IPS-18c (cell line): ENCODE measurements at regions not wholly inside any gene's neighbourhood (a gene's known extent, or its start where the extent isn't known, plus 50 kb on each side); places are given as distances from the start of the nearest gene placed in this dataset.
"Not testable (repeated sequence)": the region's sequence is repeated elsewhere in the genome, so short reads cannot be mapped to it uniquely, and the experiment has no call there.

ENCODE experiments used
- H3K4me3 ChIP-seq: 2 replicates; pipeline ENCODE4 v1.7.0; 2013; ENCODE audit warnings: low read depth, mild to moderate bottlenecking, low read length, moderate library complexity; ENCODE audit not compliant: insufficient read depth
- H3K9me3 ChIP-seq: one replicate; pipeline ENCODE4 v1.6.1; 2013; ENCODE audit warnings: mild to moderate bottlenecking, low read length, moderate library complexity; ENCODE audit not compliant: control insufficient read depth, insufficient read depth

GRCh38 chr15:39511916-39512260 lies 69.0 kb upstream of the THBS1 start:
- Histone ChIP-seq H3K9me3 (no peaks in the 10 kb centered on the region), H3K4me3 (no peak overlapping the region)

GRCh38 chr15:39512643-39513042 lies 68.2 kb upstream of the THBS1 start:
- H3K4me3 ChIP-seq: no peak overlapping the region
- peaks cover 2% of the 10 kb centered on the region for H3K9me3 ChIP-seq

DNA sequence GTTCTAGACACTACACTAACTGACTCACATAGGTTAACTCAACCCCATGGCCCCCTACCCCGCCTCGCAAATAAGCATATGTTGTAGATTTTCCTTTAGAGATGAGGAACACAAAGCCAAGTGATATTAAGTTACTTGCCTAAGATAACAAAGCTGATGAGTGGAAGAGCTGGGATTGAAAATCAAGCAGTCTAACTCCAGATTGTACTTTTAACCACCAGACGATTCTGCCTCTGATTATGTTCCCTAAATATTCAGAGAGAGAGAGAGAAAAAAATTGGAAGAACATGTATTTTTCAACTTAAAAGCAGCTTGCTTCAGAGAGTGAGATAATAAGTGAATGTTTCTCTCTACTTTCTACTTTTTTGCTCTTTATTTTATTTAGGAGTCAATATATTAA lies 66.9 kb upstream of the THBS1 start:
- H3K4me3 ChIP-seq: no peak overlapping the region
- H3K9me3 ChIP-seq: peaks cover 2% of the 10 kb centered on the region

DNA sequence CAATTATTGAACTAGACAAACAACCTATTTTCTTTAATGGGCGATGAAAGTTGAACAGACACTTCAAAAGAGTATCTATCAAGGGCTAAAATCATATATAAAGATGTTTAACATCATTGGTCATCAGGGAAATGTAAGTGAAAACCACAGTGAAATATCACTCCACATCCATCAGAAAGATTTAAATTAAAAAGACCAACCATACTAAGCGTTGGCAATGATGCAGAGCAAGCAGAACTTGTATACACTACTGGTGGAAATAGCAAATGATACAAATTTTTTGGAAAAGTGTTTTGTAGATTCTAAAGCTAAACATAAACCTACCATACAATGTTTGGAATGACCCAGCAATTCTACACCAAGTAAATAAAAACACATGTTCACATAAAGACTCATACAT lies 65.9 kb upstream of the THBS1 start:
- H3K4me3 ChIP-seq: no peak overlapping the region
- peaks cover 2% of the 10 kb centered on the region for H3K9me3 ChIP-seq

GRCh38 chr15:39515765-39516164 lies 65.1 kb upstream of the THBS1 start:
- Histone ChIP-seq H3K9me3 (peaks cover 2% of the 10 kb centered on the region), H3K4me3 (no peak overlapping the region)

DNA sequence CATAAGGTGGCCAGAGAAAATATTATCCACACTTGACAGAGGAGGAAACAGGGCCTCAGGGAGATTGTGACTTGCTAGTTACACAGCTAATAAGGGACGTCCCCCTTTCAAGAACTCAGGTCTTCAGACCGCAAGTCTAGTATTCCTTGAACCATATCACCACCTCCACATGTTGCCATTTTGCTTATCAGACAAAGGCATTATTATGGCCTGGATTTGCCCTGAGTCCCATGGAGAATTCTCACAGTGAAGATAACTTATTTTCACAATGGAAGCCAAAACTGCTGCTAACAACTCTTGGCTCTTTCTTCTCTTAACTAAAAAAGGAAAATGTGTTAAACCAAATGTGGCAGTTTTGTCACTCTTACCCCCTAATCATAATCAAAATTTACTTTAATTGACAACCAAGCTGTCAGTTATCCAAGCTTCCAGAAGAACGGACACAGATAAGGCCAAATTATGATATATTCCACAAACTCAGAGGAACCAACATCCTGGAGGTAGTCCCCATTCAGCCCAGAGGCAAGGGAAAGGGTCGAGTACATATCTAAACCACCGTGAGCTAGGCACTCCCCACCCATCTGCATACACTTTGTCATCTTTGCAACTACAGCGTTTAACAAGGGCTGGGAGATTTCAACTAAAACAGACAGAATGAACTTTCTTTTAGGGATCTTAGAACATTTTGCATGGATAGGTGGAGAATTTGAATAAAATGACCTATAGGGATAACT lies 63.6 kb upstream of the THBS1 start:
- no peak overlapping the region for H3K4me3 ChIP-seq
- H3K9me3 ChIP-seq: peaks cover 2% of the 10 kb centered on the region

DNA sequence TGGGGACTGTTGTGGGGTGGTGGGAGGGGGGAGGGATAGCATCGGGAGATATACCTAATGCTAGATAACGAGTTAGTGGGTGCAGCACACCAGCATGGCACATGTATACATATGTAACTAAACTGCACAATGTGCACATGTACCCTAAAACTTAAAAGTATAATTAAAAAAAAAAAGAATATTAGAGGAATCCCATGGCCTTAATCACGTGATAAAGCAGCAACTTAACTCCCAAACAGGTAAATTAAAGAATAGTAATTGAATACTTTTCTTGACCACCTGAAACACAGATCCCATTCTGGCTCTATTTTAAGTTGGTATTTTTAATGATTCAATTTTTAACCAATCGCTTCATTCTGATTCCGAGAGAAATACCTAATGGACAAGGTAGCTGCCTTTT lies 56.9 kb upstream of the THBS1 start:
- not testable (repeated sequence) for H3K4me3 ChIP-seq, H3K9me3 ChIP-seq

- no peaks in the 10 kb centered on the region for H3K9me3 ChIP-seq
- H3K4me3 ChIP-seq: no peak overlapping the region
Measured at GRCh38 chr15:39529457-39529856, 51.4 kb upstream of the THBS1 start.

DNA sequence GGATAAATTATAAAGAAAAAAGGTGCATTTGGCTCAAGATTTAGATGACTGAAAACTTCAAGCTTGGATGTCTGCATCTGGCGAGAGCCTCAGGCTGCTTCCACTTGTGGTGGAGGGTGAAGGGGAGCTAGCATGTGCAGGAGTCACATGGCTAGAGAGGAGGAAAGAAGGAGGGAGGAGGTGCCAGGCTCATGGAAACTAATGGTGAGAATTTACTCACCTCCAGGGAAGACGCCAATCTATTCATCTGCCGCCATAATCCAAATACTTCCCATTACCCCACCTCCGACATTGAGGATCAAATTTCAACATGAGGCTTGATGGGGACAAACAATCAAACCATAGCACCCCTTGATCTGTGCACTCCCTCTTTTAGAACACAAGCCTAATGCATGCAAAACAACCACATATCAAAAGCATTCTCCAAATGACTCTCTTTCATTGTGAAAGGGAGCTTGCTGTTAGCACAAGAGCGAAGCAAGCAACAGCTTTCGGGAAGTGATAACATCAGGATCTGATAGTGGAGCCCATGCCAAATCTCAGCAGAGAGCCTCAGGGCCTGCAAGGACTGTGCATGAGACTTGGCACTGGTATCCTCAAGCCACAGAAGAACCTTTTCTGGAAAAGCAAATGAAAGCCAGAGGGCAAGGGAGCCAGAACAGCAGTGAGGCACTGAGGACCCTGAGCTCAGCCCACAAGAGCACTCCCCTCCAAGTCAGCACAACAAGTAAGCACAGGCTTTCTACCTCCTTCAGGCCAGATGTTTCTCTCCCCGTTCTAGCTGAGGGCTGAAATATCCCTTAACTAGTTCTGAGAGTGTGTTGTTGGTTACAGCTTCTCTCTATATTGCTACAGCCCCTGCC lies 50.2 kb upstream of the THBS1 start:
- Histone ChIP-seq H3K9me3 (no peaks in the 10 kb centered on the region), H3K4me3 (no peak overlapping the region)
